SH-SY5Y (cell line): ENCODE measurements at regions not wholly inside any gene's neighbourhood (a gene's known extent, or its start where the extent isn't known, plus 50 kb on each side); places are given as distances from the start of the nearest gene placed in this dataset.

Experiments used
- GATA2 ChIP-seq: IDR thresholded peaks from 2 replicates; pipeline ENCODE4 v1.6.1; 2011; ENCODE audit warnings: mild to moderate bottlenecking, low read depth, low read length
- GATA3 ChIP-seq: IDR thresholded peaks from 2 replicates; pipeline ENCODE4 v1.6.1; 2011; ENCODE audit warnings: low read depth, mild to moderate bottlenecking, low read length, moderate library complexity

GRCh38 chr3:34078418-34078817 is 280.0 kb downstream of the PDCD6IP start:
- TF ChIP-seq GATA2 (no peak), GATA3 (no peak)

GRCh38 chr3:34090876-34091275 is 292.4 kb downstream of the PDCD6IP start:
- no peak for TF ChIP-seq GATA2
- no peak for TF ChIP-seq GATA3

GRCh38 chr3:34102288-34102687 is 303.9 kb downstream of the PDCD6IP start:
- no peak for TF ChIP-seq GATA3
- no peak for TF ChIP-seq GATA2

- no peak for TF ChIP-seq GATA2
- TF ChIP-seq GATA3 = no peak
Measured at GRCh38 chr3:34106379-34106778, 307.9 kb downstream of the PDCD6IP start.

GRCh38 chr3:34106879-34107278 is 308.4 kb downstream of the PDCD6IP start:
- TF ChIP-seq GATA2 (no peak), GATA3 (no peak)

- no peak for TF ChIP-seq GATA3
- TF ChIP-seq GATA2 = no peak
Measured at GRCh38 chr3:34107669-34108068, 309.2 kb downstream of the PDCD6IP start.

GRCh38 chr3:34109021-34109420 is 310.6 kb downstream of the PDCD6IP start:
- TF ChIP-seq GATA2 (no peak), GATA3 (no peak)

- TF ChIP-seq GATA3 (no peak), GATA2 (no peak)
Measured at GRCh38 chr3:34109846-34110245, 311.4 kb downstream of the PDCD6IP start.

- TF ChIP-seq GATA3 (no peak), GATA2 (no peak)
Measured at GRCh38 chr3:34111361-34111760, 312.9 kb downstream of the PDCD6IP start.

- TF ChIP-seq GATA2 (no peak), GATA3 (no peak)
Measured at GRCh38 chr3:34131091-34131490, 332.7 kb downstream of the PDCD6IP start.

GRCh38 chr3:34132069-34132692 is 333.8 kb downstream of the PDCD6IP start:
- TF ChIP-seq GATA2 = no peak
- TF ChIP-seq GATA3 = no peak

GRCh38 chr3:34139566-34139965 is 341.1 kb downstream of the PDCD6IP start:
- no peak for TF ChIP-seq GATA3
- TF ChIP-seq GATA2 = no peak

- TF ChIP-seq GATA2 (no peak), GATA3 (no peak)
Measured at GRCh38 chr3:34140616-34141015, 342.2 kb downstream of the PDCD6IP start.

GRCh38 chr3:34141841-34142337 is 343.5 kb downstream of the PDCD6IP start:
- TF ChIP-seq GATA2 = no peak
- no peak for TF ChIP-seq GATA3

GRCh38 chr3:34145796-34146195 is 347.4 kb downstream of the PDCD6IP start:
- TF ChIP-seq GATA2 (no peak), GATA3 (no peak)

GRCh38 chr3:34146596-34146995 is 348.2 kb downstream of the PDCD6IP start:
- TF ChIP-seq GATA3 (no peak), GATA2 (no peak)

GRCh38 chr3:34150992-34151391 is 352.6 kb downstream of the PDCD6IP start:
- TF ChIP-seq GATA3 (no peak), GATA2 (no peak)
